ENCODE measurements at regions not wholly inside any gene's neighbourhood (a gene's known extent, or its start where the extent isn't known, plus 50 kb on each side); places are given as distances from the start of the nearest gene placed in this dataset.

DNA sequence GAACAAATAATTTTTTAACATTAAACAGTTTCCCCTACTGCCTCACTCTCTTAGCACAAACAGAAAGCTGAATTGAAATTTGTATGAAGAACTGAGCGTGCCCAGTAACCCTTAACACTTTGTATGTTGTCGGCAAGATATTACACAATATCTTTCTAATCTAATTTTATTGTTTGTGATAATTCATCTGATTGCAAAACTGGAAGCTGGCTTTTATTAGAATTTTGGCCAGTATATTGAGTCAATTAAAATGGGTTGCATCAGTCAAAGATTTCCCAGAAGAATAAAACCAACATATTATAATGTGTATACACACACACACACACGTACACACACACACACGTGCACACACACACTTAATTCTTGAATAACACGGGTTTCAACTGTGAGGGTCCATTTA is 2332.1 kb downstream of the PCDH7 start:
- no peaks in the 10 kb centered on the region for H3K79me2 ChIP-seq (ENCODE audit: low read depth)
- H2AFZ ChIP-seq (replicated peaks) = no peak overlapping the region
- no peak for TF ChIP-seq EZH2 (IDR thresholded peaks at IDR 0.05)
- TF ChIP-seq, protein P1, sequence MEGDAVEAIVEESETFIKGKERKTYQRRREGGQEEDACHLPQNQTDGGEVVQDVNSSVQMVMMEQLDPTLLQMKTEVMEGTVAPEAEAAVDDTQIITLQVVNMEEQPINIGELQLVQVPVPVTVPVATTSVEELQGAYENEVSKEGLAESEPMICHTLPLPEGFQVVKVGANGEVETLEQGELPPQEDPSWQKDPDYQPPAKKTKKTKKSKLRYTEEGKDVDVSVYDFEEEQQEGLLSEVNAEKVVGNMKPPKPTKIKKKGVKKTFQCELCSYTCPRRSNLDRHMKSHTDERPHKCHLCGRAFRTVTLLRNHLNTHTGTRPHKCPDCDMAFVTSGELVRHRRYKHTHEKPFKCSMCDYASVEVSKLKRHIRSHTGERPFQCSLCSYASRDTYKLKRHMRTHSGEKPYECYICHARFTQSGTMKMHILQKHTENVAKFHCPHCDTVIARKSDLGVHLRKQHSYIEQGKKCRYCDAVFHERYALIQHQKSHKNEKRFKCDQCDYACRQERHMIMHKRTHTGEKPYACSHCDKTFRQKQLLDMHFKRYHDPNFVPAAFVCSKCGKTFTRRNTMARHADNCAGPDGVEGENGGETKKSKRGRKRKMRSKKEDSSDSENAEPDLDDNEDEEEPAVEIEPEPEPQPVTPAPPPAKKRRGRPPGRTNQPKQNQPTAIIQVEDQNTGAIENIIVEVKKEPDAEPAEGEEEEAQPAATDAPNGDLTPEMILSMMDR (IDR thresholded peaks at IDR 0.05) = no peak
- no peak for TF ChIP-seq EZH2phosphoT487 (IDR thresholded peaks at IDR 0.05)
- Mint-ChIP-seq H3K36me3 (no peaks in the 10 kb centered on the region), H3K4me3 (no peak overlapping the region), H3K27ac (no peak overlapping the region), H3K4me1 (no peaks in the 10 kb centered on the region), H3K27me3 (ENCODE audit: insufficient read depth, low read depth) (no peaks in the 10 kb centered on the region), H3K9me3 (no peaks in the 10 kb centered on the region)
- no peaks in the 10 kb centered on the region for H3K4me1 ChIP-seq
- H3K4me3 ChIP-seq = no peak overlapping the region
- no peak overlapping the region for H3K4me2 ChIP-seq
- no peaks in the 10 kb centered on the region for H4K20me1 ChIP-seq (ENCODE audit: low read depth)
- H3K9me3 ChIP-seq (ENCODE audit: low read depth) = no peaks in the 10 kb centered on the region
- H3F3A ChIP-seq (ENCODE audit: low read depth) = no peaks in the 10 kb centered on the region
- H3K36me3 ChIP-seq = no peaks in the 10 kb centered on the region
- H3K9ac ChIP-seq = no peak overlapping the region
- no peaks in the 10 kb centered on the region for H3K27me3 ChIP-seq
- H3K27ac ChIP-seq = no peak overlapping the region
- DNase-seq (ENCODE audit: low spot score) = no peak

DNA sequence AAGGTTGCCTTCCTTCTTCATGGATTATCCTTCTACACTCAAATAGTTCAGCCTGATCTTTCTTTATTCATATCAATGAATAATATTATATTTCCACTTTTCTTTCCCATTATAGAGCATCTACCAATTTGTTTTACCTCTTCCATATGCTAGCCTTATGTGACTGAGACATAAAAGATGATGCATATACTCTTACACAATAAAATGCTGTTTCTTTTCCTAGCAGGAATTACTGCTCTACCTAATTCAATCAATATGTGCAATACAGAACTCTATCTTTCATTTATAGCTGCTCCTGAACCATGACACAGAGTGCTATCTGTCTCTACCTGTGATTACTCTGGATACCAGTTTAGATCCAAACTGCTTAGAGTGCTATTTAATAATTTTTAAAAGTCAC is 2334.0 kb downstream of the PCDH7 start:
- no peak overlapping the region for H2AFZ ChIP-seq (replicated peaks)
- H3K27me3 Mint-ChIP-seq (ENCODE audit: insufficient read depth, low read depth) = no peaks in the 10 kb centered on the region

DNA sequence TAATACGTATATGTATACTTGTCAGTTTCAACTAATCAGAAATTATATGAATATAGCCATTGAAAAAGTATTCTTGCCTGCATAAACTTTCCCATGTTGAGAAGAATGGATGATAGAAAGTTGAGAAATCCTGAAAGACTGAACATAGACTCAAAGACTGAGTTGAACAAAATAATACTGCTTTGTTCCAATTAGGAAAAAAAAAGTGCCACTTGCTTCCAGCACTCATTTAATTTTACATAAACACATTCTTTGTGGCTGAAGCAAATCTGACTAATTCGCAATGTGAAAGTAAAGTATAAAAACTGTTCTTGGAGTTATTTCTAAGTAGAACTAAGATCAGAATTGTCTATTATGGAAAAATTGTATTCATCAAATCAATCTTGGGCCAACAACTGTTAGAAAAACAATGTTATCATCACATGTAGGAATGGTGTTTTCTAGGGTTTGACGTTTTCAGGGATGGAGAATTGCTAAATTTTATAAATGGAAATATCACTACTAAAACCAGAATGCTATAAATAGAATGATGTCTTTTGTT is 2334.6 kb downstream of the PCDH7 start:
- no peak for TF ChIP-seq EZH2phosphoT487 (IDR thresholded peaks at IDR 0.05)
- no peak for TF ChIP-seq EZH2 (IDR thresholded peaks at IDR 0.05)
- TF ChIP-seq, protein P1 (IDR thresholded peaks at IDR 0.05) = no peak

More for the DNA sequence above, 2334.0 kb downstream of the PCDH7 start:
- H3K4me3 Mint-ChIP-seq = no peak overlapping the region
- no peaks in the 10 kb centered on the region for H3F3A ChIP-seq (ENCODE audit: low read depth)
- no peak overlapping the region for H3K27ac ChIP-seq
- TF ChIP-seq, protein P1 (IDR thresholded peaks at IDR 0.05) = no peak
- TF ChIP-seq EZH2 (IDR thresholded peaks at IDR 0.05) (no peak), EZH2phosphoT487 (IDR thresholded peaks at IDR 0.05) (no peak)
- H3K4me2 ChIP-seq = no peak overlapping the region
- no peaks in the 10 kb centered on the region for H3K4me1 ChIP-seq
- H3K79me2 ChIP-seq (ENCODE audit: low read depth) = no peaks in the 10 kb centered on the region
- no peaks in the 10 kb centered on the region for H3K36me3 ChIP-seq
- H3K27me3 ChIP-seq = no peaks in the 10 kb centered on the region
- H3K4me1 Mint-ChIP-seq = no peaks in the 10 kb centered on the region
- no peak overlapping the region for H3K4me3 ChIP-seq
- no peaks in the 10 kb centered on the region for H3K36me3 Mint-ChIP-seq
- no peaks in the 10 kb centered on the region for H4K20me1 ChIP-seq (ENCODE audit: low read depth)
- H3K27ac Mint-ChIP-seq = no peak overlapping the region
- H3K9me3 Mint-ChIP-seq = no peaks in the 10 kb centered on the region
- H3K9ac ChIP-seq = no peak overlapping the region
- no peak for DNase-seq (ENCODE audit: low spot score)
- H3K9me3 ChIP-seq (ENCODE audit: low read depth) = no peaks in the 10 kb centered on the region

More for the DNA sequence above, 2334.6 kb downstream of the PCDH7 start:
- DNase-seq (ENCODE audit: low spot score) = no peak
- Mint-ChIP-seq H3K27me3 (ENCODE audit: insufficient read depth, low read depth) (no peaks in the 10 kb centered on the region), H3K9me3 (no peaks in the 10 kb centered on the region), H3K27ac (no peak overlapping the region), H3K4me1 (no peaks in the 10 kb centered on the region), H3K36me3 (no peaks in the 10 kb centered on the region), H3K4me3 (no peak overlapping the region)
- Histone ChIP-seq H4K20me1 (ENCODE audit: low read depth) (no peaks in the 10 kb centered on the region), H3K4me3 (no peak overlapping the region), H3K79me2 (ENCODE audit: low read depth) (no peaks in the 10 kb centered on the region), H3K4me2 (no peak overlapping the region), H3K27ac (no peak overlapping the region), H3F3A (ENCODE audit: low read depth) (no peaks in the 10 kb centered on the region), H3K27me3 (no peaks in the 10 kb centered on the region), H3K9ac (no peak overlapping the region), H2AFZ (replicated peaks) (no peak overlapping the region), H3K9me3 (ENCODE audit: low read depth) (no peaks in the 10 kb centered on the region), H3K4me1 (no peaks in the 10 kb centered on the region), H3K36me3 (no peaks in the 10 kb centered on the region)

Measured in neural progenitor cell (in vitro differentiated cells).